IMR-90 (cell line): ENCODE measurements at regions not wholly inside any gene's neighbourhood (a gene's known extent, or its start where the extent isn't known, plus 50 kb on each side); places are given as distances from the start of the nearest gene placed in this dataset.

Experiments
- ATAC-seq: fragments of 200-7000 bp; cut with Tn5 transposase; 2 replicates; pipeline ENCODE4 v1.9.1; 2020; ENCODE audit warnings: low read depth, mild to moderate bottlenecking, moderate library complexity
- BruUV-seq: library from RNA; stranded (reverse); fragments of 400-500 nt; replicated peaks from 2 replicates; lab custom pipeline; 2021; lab: Mats Ljungman, UMichigan
- CTCF ChIA-PET: fragments of 300-600 bp; formaldehyde crosslinking; extraction: SDS; loops from one replicate; lab custom pipeline; 2021; ENCODE audit warnings: antibody characterized with exemption; lab: Yijun Ruan, JAX
- POLR2A ChIA-PET: fragments of 300-600 bp; sonication (Branson Sonifier 250); formaldehyde crosslinking; loops from one replicate; lab custom pipeline; 2022; ENCODE audit warnings: antibody characterized with exemption; ENCODE audit not compliant: unreplicated experiment; lab: Charles Lee
- DNase-seq: peaks from one replicate; pipeline ENCODE4 v3.0.0; 2013
- H2AFZ ChIP-seq: replicated peaks from 2 replicates; pipeline ENCODE3; 2013; ENCODE audit warnings: low read length, mild to moderate bottlenecking; ENCODE audit not compliant: poor library complexity
- H2AK5ac ChIP-seq: 2 replicates; pipeline ENCODE4 v1.6.1; 2013; ENCODE audit warnings: low read depth, low read length, inconsistent platforms
- H2AK9ac ChIP-seq: replicated peaks from 2 replicates; pipeline ENCODE3; 2013; ENCODE audit warnings: mild to moderate bottlenecking, low read depth, low read length, moderate library complexity; ENCODE audit not compliant: poor library complexity
- H2BK120ac ChIP-seq: 2 replicates; pipeline ENCODE4 v1.6.1; 2013; ENCODE audit warnings: low read depth, low read length, inconsistent platforms
- H2BK15ac ChIP-seq: 3 replicates; pipeline ENCODE4 v1.6.1; 2013; ENCODE audit warnings: low read depth, low read length, inconsistent platforms
- H2BK20ac ChIP-seq: 2 replicates; pipeline ENCODE4 v1.6.1; 2013; ENCODE audit warnings: low read depth, mild to moderate bottlenecking, inconsistent platforms, low read length, moderate library complexity
- H2BK5ac ChIP-seq: 2 replicates; pipeline ENCODE4 v1.6.1; 2013; ENCODE audit warnings: mild to moderate bottlenecking, low read depth, low read length, inconsistent platforms; ENCODE audit not compliant: poor library complexity, severe bottlenecking
- H3K14ac ChIP-seq: replicated peaks from 2 replicates; pipeline ENCODE4 v1.6.1; 2013; ENCODE audit warnings: low read depth, low read length, inconsistent platforms
- H3K18ac ChIP-seq: 2 replicates; pipeline ENCODE4 v1.6.1; 2013; ENCODE audit warnings: low read depth, low read length, control low read depth
- H3K23ac ChIP-seq: 2 replicates; pipeline ENCODE4 v1.6.1; 2013; ENCODE audit warnings: low read depth, low read length, inconsistent platforms
- H3K27ac ChIP-seq: 2 replicates; pipeline ENCODE4 v1.5.1; 2013; ENCODE audit warnings: mild to moderate bottlenecking, control low read depth, low read length; ENCODE audit not compliant: insufficient read depth
- H3K27me3 ChIP-seq: 2 replicates; pipeline ENCODE4 v1.6.1; 2013; ENCODE audit warnings: low read length; ENCODE audit not compliant: control insufficient read depth, insufficient read depth
- H3K36me3 ChIP-seq: 2 replicates; pipeline ENCODE4 v1.6.1; 2013; ENCODE audit warnings: low read length, mixed read lengths; ENCODE audit not compliant: control insufficient read depth, insufficient read depth
- H3K4ac ChIP-seq: 2 replicates; pipeline ENCODE4 v1.6.1; 2013; ENCODE audit warnings: low read depth, low read length, inconsistent platforms
- H3K4me1 ChIP-seq: 2 replicates; pipeline ENCODE4 v1.6.1; 2013; ENCODE audit warnings: low read length, mixed read lengths; ENCODE audit not compliant: control insufficient read depth, insufficient read depth
- H3K4me2 ChIP-seq: 2 replicates; pipeline ENCODE4 v1.6.1; 2013; ENCODE audit warnings: low read depth, mild to moderate bottlenecking, control low read depth, low read length, moderate library complexity
- H3K4me3 ChIP-seq: 2 replicates; pipeline ENCODE4 v1.5.1; 2013; ENCODE audit warnings: low read depth, mild to moderate bottlenecking, control low read depth, low read length, moderate library complexity; ENCODE audit not compliant: insufficient read depth
- H3K56ac ChIP-seq: 2 replicates; pipeline ENCODE4 v1.6.1; 2013; ENCODE audit warnings: low read length, inconsistent platforms; ENCODE audit not compliant: insufficient read depth; ENCODE audit errors: extremely low read depth
- H3K79me1 ChIP-seq, 2 experiments: 2 replicates each; pipeline ENCODE4 v1.6.1; 2013; ENCODE audit warnings: low read length in 2 of 2, inconsistent platforms in 1 of 2, low read depth in 1 of 2
- H3K9ac ChIP-seq: 2 replicates; pipeline ENCODE4 v1.6.1; 2013; ENCODE audit warnings: low read depth, low read length, control low read depth
- H3K9me1 ChIP-seq: 2 replicates; pipeline ENCODE4 v1.6.1; 2013; ENCODE audit warnings: low read length, inconsistent platforms; ENCODE audit not compliant: insufficient read depth
- H3K9me3 ChIP-seq: 2 replicates; pipeline ENCODE4 v1.6.1; 2013; ENCODE audit warnings: low read length; ENCODE audit not compliant: control insufficient read depth, insufficient read depth
- H4K20me1 ChIP-seq: 2 replicates; pipeline ENCODE4 v1.6.1; 2013; ENCODE audit warnings: low read length, inconsistent platforms; ENCODE audit not compliant: insufficient read depth
- H4K5ac ChIP-seq: 2 replicates; pipeline ENCODE4 v1.6.1; 2013; ENCODE audit warnings: mild to moderate bottlenecking, low read depth, low read length, control low read depth
- H4K8ac ChIP-seq, 2 experiments: 2 replicates each; pipeline ENCODE4 v1.6.1; 2013; ENCODE audit warnings: low read depth in 2 of 2, low read length in 2 of 2, control low read depth in 1 of 2, inconsistent platforms in 1 of 2
- H4K91ac ChIP-seq: 2 replicates; pipeline ENCODE4 v1.6.1; 2013; ENCODE audit warnings: low read depth, low read length, inconsistent platforms; ENCODE audit not compliant: insufficient read depth
- RCOR1 ChIP-seq: IDR thresholded peaks from 2 replicates; pipeline ENCODE4 v1.6.1; 2012; ENCODE audit warnings: mild to moderate bottlenecking, low read length, improper control_type of control experiment; ENCODE audit not compliant: insufficient replicate concordance
- SMC3 ChIP-seq: fragments of 150-350 bp; IDR thresholded peaks from 2 replicates; pipeline ENCODE4 v1.6.1; 2016; ENCODE audit warnings: low read depth, mild to moderate bottlenecking, antibody characterized with exemption, low read length, moderate library complexity
- WGBS, 2 experiments: methylation state at CpG; one replicate each; pipeline versions ENCODE4 v1.1.5 to v1.1.7; 2013; ENCODE audit warnings: missing lambda C conversion rate in 2 of 2; ENCODE audit not compliant: insufficient read length in 1 of 2; ENCODE audit errors: extremely low coverage in 2 of 2; 5-methylcytosine and 5-hydroxymethylcytosine counted together
- dilution Hi-C: fragments of 300-500 bp; cut with HindIII; formaldehyde crosslinking; loops from one replicate; pipeline ENCODE4 v1.14.3; 2018; ENCODE audit warnings: low sequenced_read_pairs; ENCODE audit not compliant: unreplicated experiment
- in situ Hi-C: fragments of 300-500 bp; cut with MboI; formaldehyde crosslinking; loops from 3 replicates; pipeline ENCODE4 v1.14.3; 2019; ENCODE audit warnings: low sequenced_read_pairs, inconsistent platforms, mixed read lengths
- intact Hi-C: fragments of 100-400 bp; cut with micrococcal nuclease; formaldehyde crosslinking; loops from 2 replicates; pipeline ENCODE4 v1.10.0; 2022

DNA sequence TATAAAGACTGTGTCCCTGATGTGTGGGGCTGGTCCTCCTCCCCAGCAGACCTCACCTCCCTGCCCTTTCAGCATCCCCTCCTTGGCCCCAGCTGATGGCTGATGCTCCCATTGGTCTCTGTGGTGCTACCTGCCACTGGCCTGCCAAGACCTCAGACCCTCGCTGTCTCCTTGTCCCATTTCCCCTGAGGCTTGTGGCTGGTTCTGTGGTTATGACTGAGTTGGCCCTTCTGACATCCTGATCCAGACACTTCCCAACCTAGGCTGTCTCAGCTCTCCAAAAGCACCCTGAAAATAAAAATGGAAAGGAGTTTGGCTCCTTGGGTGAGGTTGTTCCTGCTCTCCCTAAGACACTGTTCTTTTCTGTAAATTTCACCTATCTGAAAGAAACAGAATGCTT, 214.2 kb downstream of the RPS24 start:
- Histone ChIP-seq H3K4ac (peak overlapping the region; percentile 92), H3K27ac (peak overlapping the region; percentile 6; the same call in 1 of the 2 replicates), H3K79me1 (no peaks in the 10 kb centered on the region), H2BK20ac (peak overlapping the region; percentile 89), H2AK9ac (peak overlapping the region; percentile 2), H3K18ac (peak overlapping the region; percentile 22), H3K9me1 (peaks cover 14% of the 10 kb centered on the region), H3K4me3 (no peak overlapping the region), H2AK5ac (peak overlapping the region; percentile 93), H4K8ac (peak overlapping the region; percentile 78 to 87; a peak in 2 of 4 replicates), H3K4me2 (no peak overlapping the region), H4K5ac (no peak overlapping the region), H3K56ac (0 out of 2 replicates have a peak overlapping the region, but pooled peaks have one; percentile 89), H4K20me1 (no peaks in the 10 kb centered on the region), H2BK120ac (peak overlapping the region; percentile 94), H3K9me3 (no peaks in the 10 kb centered on the region; the same call in 1 of the 2 replicates), H2AFZ (peak overlapping the region; percentile 15), H3K23ac (peak overlapping the region; percentile 87), H2BK5ac (no peak overlapping the region), H3K27me3 (no peaks in the 10 kb centered on the region), H2BK15ac (peak overlapping the region; percentile 93; the same call in 2 of the 3 replicates), H3K14ac (peak overlapping the region; percentile 87), H3K4me1 (peaks cover 15% of the 10 kb centered on the region), H3K9ac (no peak overlapping the region), H3K36me3 (no peaks in the 10 kb centered on the region), H4K91ac (peak overlapping the region; percentile 89)
- no TSS peak for BruUV-seq
- ChIA-PET CTCF (interaction anchor here (2.5 kb wide), 1 partner anchor 16 kb away, joined by 5 read pairs; no protein-coding TSS in a partner anchor), POLR2A (interaction anchor here (0.6 kb wide), 1 partner anchor 67 kb away, joined by 11 read pairs; no protein-coding TSS in a partner anchor)
- no peak for TF ChIP-seq RCOR1
- TF ChIP-seq SMC3, result no peak
- ATAC-seq (no peak), DNase-seq (no peak)
- in situ Hi-C loops, result no loop called here
- no CpG with 5 or more reads among the region's 1 CpG for WGBS, 2 experiments
- intact Hi-C loops, result no loop called here
- dilution Hi-C loops, result no loop called here
